GM12878 (cell line): ENCODE measurements at regions not wholly inside any gene's neighbourhood (a gene's known extent, or its start where the extent isn't known, plus 50 kb on each side); places are given as distances from the start of the nearest gene placed in this dataset.

ENCODE experiments used
- ATAC-seq: fragments of 200-7000 bp; cut with Tn5 transposase; 3 replicates; pipeline ENCODE4 v1.9.1; 2020; ENCODE audit warnings: mild to moderate bottlenecking, moderate library complexity
- BruUV-seq: library from RNA; stranded (reverse); fragments of 400-500 nt; replicated peaks from 2 replicates; lab custom pipeline; 2021; lab: Mats Ljungman, UMichigan
- CTCF ChIA-PET: fragments of 300-600 bp; sonication (Branson Sonifier 250); formaldehyde crosslinking; extraction: SDS; loops from one replicate; lab custom pipeline; 2021; ENCODE audit warnings: inconsistent platforms; lab: Yijun Ruan, JAX
- POLR2A ChIA-PET: fragments of 350-600 bp; formaldehyde crosslinking; extraction: SDS; loops from one replicate; lab custom pipeline; 2021; ENCODE audit warnings: inconsistent platforms; lab: Charles Lee
- RAD21 ChIA-PET: fragments of 300-600 bp; sonication (Branson Sonifier 250); formaldehyde crosslinking; loops from one replicate; lab custom pipeline; 2023; ENCODE audit warnings: antibody characterized with exemption; ENCODE audit not compliant: unreplicated experiment; lab: Charles Lee
- SMC1A ChIA-PET: fragments of 300-600 bp; sonication (Branson Sonifier 250); formaldehyde crosslinking; loops from one replicate; lab custom pipeline; 2023; ENCODE audit not compliant: unreplicated experiment, uncharacterized antibody; lab: Charles Lee
- DNase-seq: peaks from one replicate; pipeline ENCODE4 v3.0.0-alpha.2; 2011; ENCODE audit warnings: low read depth, low spot score
- FAIRE-seq: peaks from 3 replicates; lab custom pipeline; 2011; peaks lifted over from hg19 to GRCh38; lab: Jason Lieb, UNC
- H2AFZ ChIP-seq: 2 replicates; pipeline ENCODE4 v1.6.0; 2011; ENCODE audit warnings: low read depth, low read length, control low read depth; ENCODE audit not compliant: control insufficient read depth
- H3K27ac ChIP-seq: 2 replicates; pipeline ENCODE4 v1.5.1; 2011; ENCODE audit warnings: control low read depth; ENCODE audit not compliant: control insufficient read depth, insufficient read depth
- H3K27me3 ChIP-seq, 2 experiments: replicated peaks in 1 of 2; 2 replicates each; pipeline versions ENCODE4 v1.6.0 to v1.6.1; 2011; ENCODE audit warnings: low read length in 1 of 2; ENCODE audit not compliant: control insufficient read depth in 2 of 2, insufficient read depth in 2 of 2
- H3K36me3 ChIP-seq, 2 experiments: 2 replicates each; pipeline ENCODE4 v1.5.1; 2011; ENCODE audit warnings: low read length in 1 of 2; ENCODE audit not compliant: control insufficient read depth in 2 of 2, insufficient read depth in 2 of 2
- H3K4me1 ChIP-seq: 2 replicates; pipeline ENCODE4 v1.6.1; 2011; ENCODE audit warnings: mild to moderate bottlenecking, low read length, moderate library complexity, mixed read lengths; ENCODE audit not compliant: control insufficient read depth, insufficient read depth
- H3K4me2 ChIP-seq: 2 replicates; pipeline ENCODE4 v1.6.0; 2011; ENCODE audit warnings: control low read depth; ENCODE audit not compliant: control insufficient read depth, insufficient read depth
- H3K4me3 ChIP-seq: fragments of 200-600 bp; sonication (generic); 2 replicates; pipeline ENCODE4 v1.5.1; 2016
- H3K79me2 ChIP-seq: 2 replicates; pipeline ENCODE4 v1.6.0; 2011; ENCODE audit warnings: low read length; ENCODE audit not compliant: control insufficient read depth, insufficient read depth
- H3K9ac ChIP-seq: 2 replicates; pipeline ENCODE4 v1.8.0; 2011; ENCODE audit warnings: low read length, control low read depth, mixed read lengths; ENCODE audit not compliant: control insufficient read depth, insufficient read depth
- H3K9me3 ChIP-seq: replicated peaks from 3 replicates; pipeline ENCODE4 v1.5.1; 2011; ENCODE audit warnings: mild to moderate bottlenecking, low read length; ENCODE audit not compliant: control insufficient read depth, insufficient read depth
- H4K20me1 ChIP-seq: 2 replicates; pipeline ENCODE4 v1.6.0; 2011; ENCODE audit not compliant: control insufficient read depth, insufficient read depth
- BHLHE40 ChIP-seq, 2 experiments: fragments of 450-650 bp in 1 of 2; IDR thresholded peaks; 2 replicates each; pipeline ENCODE4 v1.6.1; 2011 to 2017; ENCODE audit warnings: low read depth in 2 of 2, borderline replicate concordance in 1 of 2, improper control_type of control experiment in 1 of 2, low read length in 1 of 2, mild to moderate bottlenecking in 1 of 2
- CBX3 ChIP-seq: fragments of 200-600 bp; sonication (generic); IDR thresholded peaks from 2 replicates; pipeline ENCODE4 v1.6.1; 2016; ENCODE audit warnings: low read depth, borderline replicate concordance
- ZNF217 ChIP-seq: fragments of 450-650 bp; IDR thresholded peaks from 2 replicates; pipeline ENCODE4 v1.6.1; 2017; ENCODE audit warnings: antibody characterized with exemption, mild to moderate bottlenecking
- WGBS: methylation state at CpG from one replicate; pipeline ENCODE4 v1.1.6; 2016; ENCODE audit warnings: low lambda C conversion rate; ENCODE audit not compliant: insufficient replicate concordance, insufficient coverage; ENCODE audit errors: missing lambda C conversion rate; 5-methylcytosine and 5-hydroxymethylcytosine counted together
- in situ Hi-C: fragments of 300-500 bp; cut with MboI; formaldehyde crosslinking; loops from 9 replicates; pipeline ENCODE4 v1.14.3; 2018; ENCODE audit warnings: mixed read lengths
- intact Hi-C: fragments of 100-400 bp; cut with micrococcal nuclease; formaldehyde crosslinking; loops from one replicate; pipeline ENCODE4 v1.14.2; 2022; ENCODE audit not compliant: unreplicated experiment
- TF ChIP-seq, protein P1 (sequence below), 3 experiments: IDR thresholded peaks in 2 of 3; conservative IDR thresholded peaks in 1 of 3; 2 replicates each; pipeline ENCODE4 v1.5.1; 2011; ENCODE audit warnings: low read depth in 3 of 3, low read length in 3 of 3, mild to moderate bottlenecking in 3 of 3, control low read depth in 2 of 3, moderate library complexity in 2 of 3, inconsistent platforms in 1 of 3, mixed read lengths in 1 of 3; ENCODE audit not compliant: control insufficient read depth in 2 of 3, insufficient read depth in 1 of 3; ENCODE audit errors: extremely low read depth in 1 of 3
- TF ChIP-seq, protein P2 (sequence below): IDR thresholded peaks from 2 replicates; pipeline ENCODE4 v1.6.1; 2011; ENCODE audit warnings: low read depth, mild to moderate bottlenecking, low read length, moderate library complexity, borderline replicate concordance; ENCODE audit errors: extremely low read depth

DNA sequence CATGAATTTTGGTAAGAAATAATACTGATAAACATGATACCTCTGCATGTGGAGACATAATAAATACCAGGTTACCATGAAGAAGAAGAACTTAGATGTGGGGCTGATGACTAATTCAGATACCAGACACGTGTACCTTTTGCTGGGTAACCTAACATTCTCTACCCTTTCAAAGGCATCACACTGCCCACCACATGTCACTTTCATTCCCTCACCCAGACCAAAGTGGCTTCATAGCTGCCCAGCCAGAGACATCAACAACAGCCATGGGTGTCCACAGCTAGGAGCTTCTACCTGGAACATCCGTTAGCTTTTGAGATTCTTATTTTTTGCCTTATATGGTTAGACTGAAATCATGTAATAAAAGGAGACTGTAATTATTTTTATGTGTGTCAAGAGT, 396.8 kb downstream of the MED10 start:
- intact Hi-C loops, result no loop called here
- peak; percentile 41 for ATAC-seq
- BruUV-seq, result no TSS peak
- H3K27ac ChIP-seq, result no peak overlapping the region
- ChIA-PET CTCF (interaction anchor here (1.1 to 1.5 kb wide), 2 partner anchors 292 to 596 kb away, joined by 3 read pairs; no protein-coding TSS in a partner anchor), RAD21 (interaction anchor here (0.7 to 1.1 kb wide), 2 partner anchors 19 to 28 kb away, joined by 3 read pairs; no protein-coding TSS in a partner anchor), POLR2A (no interaction called here), SMC1A (interaction anchor here (1.3 kb wide), 1 partner anchor 22 kb away, joined by 4 read pairs; no protein-coding TSS in a partner anchor)
- no peaks in the 10 kb centered on the region for H4K20me1 ChIP-seq
- FAIRE-seq, result no peak
- H3K36me3 ChIP-seq, result no peaks in the 10 kb centered on the region
- no peaks in the 10 kb centered on the region for H3K4me1 ChIP-seq
- WGBS, result 48% methylated on average over 2 of the region's 2 CpGs
- DNase-seq, result no peak
- in situ Hi-C loops, result no loop called here
- H3K4me3 ChIP-seq, result no peak overlapping the region
- H3K9me3 ChIP-seq, result no peaks in the 10 kb centered on the region
- H3K4me2 ChIP-seq, result no peak overlapping the region
- no peaks in the 10 kb centered on the region for H3K27me3 ChIP-seq
- no peak overlapping the region for H2AFZ ChIP-seq
- H3K9ac ChIP-seq, result no peak overlapping the region
- TF ChIP-seq, protein P1, sequence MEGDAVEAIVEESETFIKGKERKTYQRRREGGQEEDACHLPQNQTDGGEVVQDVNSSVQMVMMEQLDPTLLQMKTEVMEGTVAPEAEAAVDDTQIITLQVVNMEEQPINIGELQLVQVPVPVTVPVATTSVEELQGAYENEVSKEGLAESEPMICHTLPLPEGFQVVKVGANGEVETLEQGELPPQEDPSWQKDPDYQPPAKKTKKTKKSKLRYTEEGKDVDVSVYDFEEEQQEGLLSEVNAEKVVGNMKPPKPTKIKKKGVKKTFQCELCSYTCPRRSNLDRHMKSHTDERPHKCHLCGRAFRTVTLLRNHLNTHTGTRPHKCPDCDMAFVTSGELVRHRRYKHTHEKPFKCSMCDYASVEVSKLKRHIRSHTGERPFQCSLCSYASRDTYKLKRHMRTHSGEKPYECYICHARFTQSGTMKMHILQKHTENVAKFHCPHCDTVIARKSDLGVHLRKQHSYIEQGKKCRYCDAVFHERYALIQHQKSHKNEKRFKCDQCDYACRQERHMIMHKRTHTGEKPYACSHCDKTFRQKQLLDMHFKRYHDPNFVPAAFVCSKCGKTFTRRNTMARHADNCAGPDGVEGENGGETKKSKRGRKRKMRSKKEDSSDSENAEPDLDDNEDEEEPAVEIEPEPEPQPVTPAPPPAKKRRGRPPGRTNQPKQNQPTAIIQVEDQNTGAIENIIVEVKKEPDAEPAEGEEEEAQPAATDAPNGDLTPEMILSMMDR (IDR thresholded peaks at IDR 0.05 in 2 of 3, conservative IDR thresholded peaks at IDR 0.05 in 1 of 3; ENCODE audit: control insufficient read depth in 2 of 3, extremely low read depth in 1 of 3, insufficient read depth in 1 of 3, low read depth in 3 of 3, low read length in 3 of 3), result no peak
- TF ChIP-seq, protein P2, sequence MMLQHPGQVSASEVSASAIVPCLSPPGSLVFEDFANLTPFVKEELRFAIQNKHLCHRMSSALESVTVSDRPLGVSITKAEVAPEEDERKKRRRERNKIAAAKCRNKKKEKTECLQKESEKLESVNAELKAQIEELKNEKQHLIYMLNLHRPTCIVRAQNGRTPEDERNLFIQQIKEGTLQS, result no peak
- TF ChIP-seq BHLHE40 (IDR thresholded peaks at IDR 0.05; ENCODE audit: borderline replicate concordance in 1 of 2, low read depth in 2 of 2, low read length in 1 of 2) (peak in 1 of 2 experiments; percentile 27; a peak in 1 of 4 replicates), ZNF217 (no peak), CBX3 (no peak)
- TF ChIP-seq, all 136 proteins: peak for 1
- no peaks in the 10 kb centered on the region for H3K79me2 ChIP-seq
